WTC11 (cell line): ENCODE measurements at regions not wholly inside any gene's neighbourhood (a gene's known extent, or its start where the extent isn't known, plus 50 kb on each side); places are given as distances from the start of the nearest gene placed in this dataset.

ENCODE experiments used
- CBFB ChIP-seq: sonication (generic); formaldehyde crosslinking; IDR thresholded peaks from 2 replicates; pipeline ENCODE4 v1.8.1; 2022; ENCODE audit warnings: mild to moderate bottlenecking, low read depth, missing genetic modification reagents
- CTCF ChIP-seq: fragments of 200-600 bp; IDR thresholded peaks from 2 replicates; pipeline ENCODE4 v1.8.0; 2022; ENCODE audit warnings: antibody characterized with exemption
- FOXJ3 ChIP-seq: sonication (generic); formaldehyde crosslinking; IDR thresholded peaks from 2 replicates; pipeline ENCODE4 v1.9.0; 2021; ENCODE audit warnings: missing genetic modification reagents, mild to moderate bottlenecking, borderline replicate concordance
- GABPB1 ChIP-seq: sonication (generic); formaldehyde crosslinking; IDR thresholded peaks from 2 replicates; pipeline ENCODE4 v1.8.1; 2023; ENCODE audit warnings: mild to moderate bottlenecking, missing genetic modification reagents
- NR3C1 ChIP-seq: sonication (generic); formaldehyde crosslinking; conservative IDR thresholded peaks from 2 replicates; pipeline ENCODE4 v1.8.1; 2023; ENCODE audit warnings: low read depth, mild to moderate bottlenecking, missing genetic modification reagents
- RELA ChIP-seq: sonication (generic); formaldehyde crosslinking; IDR thresholded peaks from 2 replicates; pipeline ENCODE4 v1.8.1; 2022; ENCODE audit warnings: missing genetic modification reagents, mild to moderate bottlenecking, borderline replicate concordance
- SP1 ChIP-seq: sonication (generic); formaldehyde crosslinking; conservative IDR thresholded peaks from 2 replicates; pipeline ENCODE4 v1.8.1; 2022; ENCODE audit warnings: missing genetic modification reagents
- ZNF138 ChIP-seq: sonication (generic); formaldehyde crosslinking; conservative IDR thresholded peaks from 2 replicates; pipeline ENCODE4 v1.8.1; 2022; ENCODE audit warnings: mild to moderate bottlenecking, moderate library complexity, missing genetic modification reagents
- ZNF317 ChIP-seq: sonication (generic); formaldehyde crosslinking; IDR thresholded peaks from 2 replicates; pipeline ENCODE4 v1.8.1; 2023; ENCODE audit warnings: low read depth, mild to moderate bottlenecking, moderate library complexity, missing genetic modification reagents, borderline replicate concordance
- ZSCAN18 ChIP-seq: fragments of 250-450 bp; sonication (Bioruptor Pico); IDR thresholded peaks from 2 replicates; pipeline ENCODE4 v2.1.2; 2022; ENCODE audit warnings: mild to moderate bottlenecking, moderate library complexity
- TF ChIP-seq, protein P1 (sequence below): sonication (generic); formaldehyde crosslinking; IDR thresholded peaks from 2 replicates; pipeline ENCODE4 v1.8.1; 2023; ENCODE audit warnings: mild to moderate bottlenecking, missing genetic modification reagents, moderate library complexity
- TF ChIP-seq, protein P2 (sequence below): fragments of 250-450 bp; sonication (Bioruptor Pico); IDR thresholded peaks from 2 replicates; pipeline ENCODE4 v1.9.0; 2021; ENCODE audit warnings: mild to moderate bottlenecking

GRCh38 chr2:136325844-136326331 lies 207.9 kb upstream of the CXCR4 start:
- TF ChIP-seq, protein P1, sequence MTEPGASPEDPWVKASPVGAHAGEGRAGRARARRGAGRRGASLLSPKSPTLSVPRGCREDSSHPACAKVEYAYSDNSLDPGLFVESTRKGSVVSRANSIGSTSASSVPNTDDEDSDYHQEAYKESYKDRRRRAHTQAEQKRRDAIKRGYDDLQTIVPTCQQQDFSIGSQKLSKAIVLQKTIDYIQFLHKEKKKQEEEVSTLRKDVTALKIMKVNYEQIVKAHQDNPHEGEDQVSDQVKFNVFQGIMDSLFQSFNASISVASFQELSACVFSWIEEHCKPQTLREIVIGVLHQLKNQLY (CRISPR knock-in tag) = no peak
- no peak for TF ChIP-seq CTCF
- no peak for TF ChIP-seq CBFB (CRISPR knock-in tag)
- no peak for TF ChIP-seq NR3C1 (CRISPR knock-in tag)
- TF ChIP-seq ZNF138 (CRISPR knock-in tag) = no peak
- TF ChIP-seq GABPB1 (CRISPR knock-in tag) = no peak
- TF ChIP-seq ZSCAN18 (CRISPR knock-in tag) = no peak
- TF ChIP-seq RELA (CRISPR knock-in tag) = no peak
- no peak for TF ChIP-seq FOXJ3
- TF ChIP-seq SP1 (CRISPR knock-in tag) = no peak
- TF ChIP-seq ZNF317 (CRISPR knock-in tag) = no peak
- TF ChIP-seq, protein P2, sequence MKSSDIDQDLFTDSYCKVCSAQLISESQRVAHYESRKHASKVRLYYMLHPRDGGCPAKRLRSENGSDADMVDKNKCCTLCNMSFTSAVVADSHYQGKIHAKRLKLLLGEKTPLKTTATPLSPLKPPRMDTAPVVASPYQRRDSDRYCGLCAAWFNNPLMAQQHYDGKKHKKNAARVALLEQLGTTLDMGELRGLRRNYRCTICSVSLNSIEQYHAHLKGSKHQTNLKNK (CRISPR knock-in tag) = no peak
